ENCODE measurements at regions not wholly inside any gene's neighbourhood (a gene's known extent, or its start where the extent isn't known, plus 50 kb on each side); places are given as distances from the start of the nearest gene placed in this dataset.

- no CpG with 5 or more reads among the region's 1 CpG for WGBS (ENCODE audit: insufficient coverage)
- H3K4me1 ChIP-seq (ENCODE audit: control insufficient read depth in 2 of 2, insufficient read depth in 2 of 2, low read length in 2 of 2) = no peaks in the 10 kb centered on the region
- H3K4me3 ChIP-seq (ENCODE audit: control extremely low read depth in 1 of 5, extremely low read depth in 1 of 5, insufficient read depth in 1 of 5, low read depth in 2 of 5, low read length in 4 of 5) = no peak overlapping the region
- H2AFZ ChIP-seq (ENCODE audit: insufficient read depth, low read depth, low read length, poor library complexity, severe bottlenecking) = no peak overlapping the region
- no peaks in the 10 kb centered on the region for H4K20me1 ChIP-seq (ENCODE audit: control insufficient read depth, insufficient read depth, low read length, poor library complexity, severe bottlenecking)
- H3K9ac ChIP-seq (ENCODE audit: low read length) = no peak overlapping the region
- DNase-seq (no peak), ATAC-seq (ENCODE audit: low read depth) (no peak)
- H3K27me3 Mint-ChIP-seq = no peaks in the 10 kb centered on the region
- no peaks in the 10 kb centered on the region for H3K9me3 ChIP-seq (ENCODE audit: control extremely low read depth in 1 of 3, control insufficient read depth in 2 of 3, insufficient read depth in 1 of 3, low read length in 2 of 3)
- no peak overlapping the region for H3K27ac ChIP-seq (ENCODE audit: low read length in 2 of 2)
- no peaks in the 10 kb centered on the region for H3K9me3 Mint-ChIP-seq (ENCODE audit: insufficient read depth)
- intact Hi-C loops (cut with micrococcal nuclease) = no loop called here
- H3K4me2 ChIP-seq (replicated peaks; ENCODE audit: low read depth, low read length, poor library complexity, severe bottlenecking) = no peak overlapping the region
- no peak overlapping the region for H3K27ac Mint-ChIP-seq
- TF ChIP-seq EZH2 (IDR thresholded peaks at IDR 0.05; ENCODE audit: borderline replicate concordance, insufficient read depth, low read depth, low read length, poor library complexity, severe bottlenecking) = no peak
- no peak for TF ChIP-seq CTCF (IDR thresholded peaks at IDR 0.05)
- H3K36me3 ChIP-seq (replicated peaks in 1 of 2; ENCODE audit: control extremely low read depth in 1 of 2, control insufficient read depth in 1 of 2, extremely low read depth in 1 of 2, insufficient read depth in 2 of 2, low read length in 1 of 2) = no peaks in the 10 kb centered on the region
- CTCF ChIA-PET = no interaction called here
- H3K4me3 Mint-ChIP-seq = no peak overlapping the region
- no peaks in the 10 kb centered on the region for H3K79me2 ChIP-seq (ENCODE audit: control insufficient read depth, insufficient read depth, low read length)
- H3K27me3 ChIP-seq (replicated peaks in 1 of 4; ENCODE audit: control extremely low read depth in 1 of 4, control insufficient read depth in 3 of 4, insufficient read depth in 4 of 4, low read length in 3 of 4) = no peaks in the 10 kb centered on the region
- POLR2A ChIA-PET = no interaction called here
- H3K4me1 Mint-ChIP-seq = no peaks in the 10 kb centered on the region
Measured at GRCh38 chr5:124133406-124133805, 613.0 kb downstream of the ZNF608 start.

GRCh38 chr5:124132843-124133242, 613.6 kb downstream of the ZNF608 start:
- H3K27me3 ChIP-seq (replicated peaks in 1 of 4; ENCODE audit: control extremely low read depth in 1 of 4, control insufficient read depth in 3 of 4, insufficient read depth in 4 of 4, low read length in 3 of 4) = no peaks in the 10 kb centered on the region
- H3K27ac ChIP-seq (ENCODE audit: low read length in 2 of 2) = no peak overlapping the region
- no peaks in the 10 kb centered on the region for H3K79me2 ChIP-seq (ENCODE audit: control insufficient read depth, insufficient read depth, low read length)
- H3K4me2 ChIP-seq (replicated peaks; ENCODE audit: low read depth, low read length, poor library complexity, severe bottlenecking) = no peak overlapping the region
- Mint-ChIP-seq H3K27ac (no peak overlapping the region), H3K4me1 (no peaks in the 10 kb centered on the region), H3K9me3 (ENCODE audit: insufficient read depth) (no peaks in the 10 kb centered on the region), H3K4me3 (no peak overlapping the region), H3K27me3 (no peaks in the 10 kb centered on the region)
- CTCF ChIA-PET = no interaction called here
- H4K20me1 ChIP-seq (ENCODE audit: control insufficient read depth, insufficient read depth, low read length, poor library complexity, severe bottlenecking) = no peaks in the 10 kb centered on the region
- POLR2A ChIA-PET = no interaction called here
- no peaks in the 10 kb centered on the region for H3K36me3 ChIP-seq (replicated peaks in 1 of 2; ENCODE audit: control extremely low read depth in 1 of 2, control insufficient read depth in 1 of 2, extremely low read depth in 1 of 2, insufficient read depth in 2 of 2, low read length in 1 of 2)
- no peaks in the 10 kb centered on the region for H3K9me3 ChIP-seq (ENCODE audit: control extremely low read depth in 1 of 3, control insufficient read depth in 2 of 3, insufficient read depth in 1 of 3, low read length in 2 of 3)
- intact Hi-C loops (cut with micrococcal nuclease) = no loop called here
- no peak overlapping the region for H3K4me3 ChIP-seq (ENCODE audit: control extremely low read depth in 1 of 5, extremely low read depth in 1 of 5, insufficient read depth in 1 of 5, low read depth in 2 of 5, low read length in 4 of 5)
- DNase-seq (no peak), ATAC-seq (ENCODE audit: low read depth) (no peak)
- no peak overlapping the region for H2AFZ ChIP-seq (ENCODE audit: insufficient read depth, low read depth, low read length, poor library complexity, severe bottlenecking)
- H3K4me1 ChIP-seq (ENCODE audit: control insufficient read depth in 2 of 2, insufficient read depth in 2 of 2, low read length in 2 of 2) = no peaks in the 10 kb centered on the region
- TF ChIP-seq CTCF (IDR thresholded peaks at IDR 0.05) (no peak), EZH2 (IDR thresholded peaks at IDR 0.05; ENCODE audit: borderline replicate concordance, insufficient read depth, low read depth, low read length, poor library complexity, severe bottlenecking) (no peak)
- H3K9ac ChIP-seq (ENCODE audit: low read length) = no peak overlapping the region
